SIG-M5 treated with dmso at 0.1 percent for 504 hours (cell line): ENCODE measurements at regions not wholly inside any gene's neighbourhood (a gene's known extent, or its start where the extent isn't known, plus 50 kb on each side); places are given as distances from the start of the nearest gene placed in this dataset.
"Not testable (repeated sequence)": the region's sequence is repeated elsewhere in the genome, so short reads cannot be mapped to it uniquely, and the experiment has no call there.

ENCODE experiments used
- DNase-seq: peaks from one replicate; lab custom pipeline; 2025; ENCODE audit not compliant: unreplicated experiment; lab: John Stamatoyannopoulos, UW

- DNase-seq = no peak
These were observed 148.5 kb downstream of the TXNL1 start for GRCh38 chr18:56489893-56490292.

- no peak for DNase-seq
These were observed 149.7 kb downstream of the TXNL1 start for GRCh38 chr18:56488739-56489138.

- DNase-seq = no peak
These were observed 150.6 kb downstream of the TXNL1 start for GRCh38 chr18:56487801-56488200.

DNA sequence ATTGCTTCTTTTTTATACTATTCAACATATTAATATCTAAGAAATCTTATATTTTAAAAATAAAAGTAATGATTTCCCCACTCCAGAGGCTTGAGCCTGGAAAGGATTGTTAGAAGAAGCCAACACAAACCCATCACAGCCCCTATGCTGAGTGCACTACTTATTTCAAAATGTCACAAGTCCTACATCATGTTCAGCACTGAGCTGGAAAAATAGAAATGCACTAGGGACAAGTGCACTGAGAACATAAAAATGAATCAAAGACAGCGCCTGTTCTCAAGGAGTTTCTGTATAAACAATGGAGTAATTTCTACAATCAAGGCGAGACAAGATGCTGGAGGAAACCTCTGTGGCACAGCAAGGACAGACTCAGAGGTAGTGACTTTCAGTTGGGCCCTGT lies 155.0 kb downstream of the TXNL1 start:
- no peak for DNase-seq

DNA sequence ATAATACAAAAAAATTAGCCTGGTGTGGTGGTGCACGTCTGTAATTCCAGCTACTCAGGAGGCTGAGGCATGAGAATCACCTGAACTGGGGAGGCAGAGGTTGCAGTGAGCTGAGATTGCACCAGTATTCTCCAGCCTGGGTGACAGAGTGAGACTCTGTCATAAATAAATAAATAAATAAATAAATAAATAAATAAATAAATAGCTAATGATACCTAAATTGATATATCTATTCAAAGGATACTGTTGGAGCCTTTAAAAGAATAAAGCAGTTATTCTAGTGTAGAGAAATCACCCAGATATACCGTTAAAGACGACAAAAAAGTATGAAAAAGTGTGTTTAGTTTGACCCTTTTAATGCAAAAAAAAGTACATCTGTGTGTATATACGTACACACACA lies 155.6 kb downstream of the TXNL1 start:
- DNase-seq = not testable (repeated sequence)

DNA sequence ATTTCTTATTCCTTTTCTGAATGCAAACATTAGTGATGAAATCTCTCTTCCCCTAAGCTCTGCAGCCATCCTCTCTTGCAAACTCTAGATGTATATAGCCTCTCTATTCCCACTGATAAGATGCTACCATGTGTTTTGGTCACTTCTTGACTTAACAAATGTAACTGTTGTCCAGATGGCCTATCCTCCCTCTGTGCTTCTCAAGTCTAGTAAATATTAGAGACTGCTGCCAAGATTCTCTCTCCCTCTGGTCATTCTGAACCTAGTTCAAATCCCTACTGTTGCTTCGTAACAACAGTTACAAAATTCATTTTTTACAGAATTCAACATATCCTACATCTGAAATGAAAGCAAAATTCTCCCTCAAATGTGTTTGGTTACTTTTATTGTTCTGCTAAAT lies 156.6 kb downstream of the TXNL1 start:
- DNase-seq = no peak

DNA sequence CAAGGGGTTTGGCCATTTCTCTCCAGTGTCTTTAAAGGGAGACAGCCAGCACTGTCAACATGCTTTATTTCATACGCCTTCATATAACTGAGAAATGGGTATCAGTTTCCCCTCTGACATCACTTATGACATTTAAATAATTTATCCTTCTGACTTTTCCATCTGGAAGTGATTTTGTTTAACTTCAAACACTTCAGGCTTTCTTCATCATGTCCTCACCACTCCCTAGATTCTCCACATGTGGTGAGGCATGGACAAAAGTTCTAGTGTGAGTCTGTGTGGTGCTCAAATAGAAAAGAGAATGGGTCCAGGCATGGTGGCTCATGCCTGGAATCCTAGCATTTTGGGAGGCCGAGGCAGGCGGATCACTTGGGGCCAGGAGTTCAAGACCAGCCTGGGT lies 158.6 kb downstream of the TXNL1 start:
- no peak for DNase-seq

DNA sequence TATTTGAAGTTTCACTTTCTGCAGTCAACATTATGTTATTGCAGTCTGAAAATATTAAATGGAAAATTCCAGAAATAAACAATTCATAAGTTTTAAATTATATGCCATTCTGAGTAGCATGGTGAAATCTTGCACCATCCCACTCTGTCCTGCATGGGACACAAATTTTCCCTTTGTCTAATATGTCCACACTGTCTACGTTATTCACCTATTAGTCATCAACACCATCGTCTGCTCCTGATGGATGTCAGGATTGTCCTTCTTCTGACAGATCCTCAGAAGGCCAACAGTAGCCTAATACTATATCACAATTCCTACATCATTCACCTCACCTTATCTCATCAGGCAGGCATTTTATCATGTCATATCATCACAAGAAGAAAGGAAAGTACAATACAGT lies 163.1 kb downstream of the TXNL1 start:
- DNase-seq = no peak

DNA sequence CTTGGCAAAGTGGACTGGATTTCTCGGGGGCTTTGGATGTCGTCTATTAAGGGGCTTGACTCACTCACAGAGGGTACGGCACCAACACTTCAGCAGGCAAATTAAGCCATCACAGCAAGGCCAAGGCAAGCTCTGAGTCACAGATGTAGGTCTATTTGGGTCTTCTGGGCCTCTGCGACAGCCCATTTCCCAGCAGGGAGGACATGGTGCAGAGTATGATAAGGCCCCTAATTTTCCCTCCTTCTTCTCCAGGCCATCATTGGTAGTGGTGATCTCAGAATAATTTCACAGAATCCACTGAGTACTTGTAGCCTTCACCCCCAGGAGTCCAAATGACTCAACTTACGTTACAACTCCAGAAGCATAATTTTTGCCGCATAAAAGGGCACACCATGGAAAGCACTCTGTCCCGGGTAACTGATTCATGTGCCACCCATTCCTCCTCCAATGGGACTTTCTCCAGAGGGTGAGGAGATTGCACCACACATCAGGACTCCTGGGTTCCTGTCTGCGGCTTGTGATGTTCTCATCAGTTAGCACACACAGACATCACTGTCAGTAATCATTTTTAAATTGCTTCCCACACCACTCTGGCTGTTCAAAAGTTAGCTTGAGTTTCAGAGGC lies 164.9 kb downstream of the TXNL1 start:
- no peak for DNase-seq

DNA sequence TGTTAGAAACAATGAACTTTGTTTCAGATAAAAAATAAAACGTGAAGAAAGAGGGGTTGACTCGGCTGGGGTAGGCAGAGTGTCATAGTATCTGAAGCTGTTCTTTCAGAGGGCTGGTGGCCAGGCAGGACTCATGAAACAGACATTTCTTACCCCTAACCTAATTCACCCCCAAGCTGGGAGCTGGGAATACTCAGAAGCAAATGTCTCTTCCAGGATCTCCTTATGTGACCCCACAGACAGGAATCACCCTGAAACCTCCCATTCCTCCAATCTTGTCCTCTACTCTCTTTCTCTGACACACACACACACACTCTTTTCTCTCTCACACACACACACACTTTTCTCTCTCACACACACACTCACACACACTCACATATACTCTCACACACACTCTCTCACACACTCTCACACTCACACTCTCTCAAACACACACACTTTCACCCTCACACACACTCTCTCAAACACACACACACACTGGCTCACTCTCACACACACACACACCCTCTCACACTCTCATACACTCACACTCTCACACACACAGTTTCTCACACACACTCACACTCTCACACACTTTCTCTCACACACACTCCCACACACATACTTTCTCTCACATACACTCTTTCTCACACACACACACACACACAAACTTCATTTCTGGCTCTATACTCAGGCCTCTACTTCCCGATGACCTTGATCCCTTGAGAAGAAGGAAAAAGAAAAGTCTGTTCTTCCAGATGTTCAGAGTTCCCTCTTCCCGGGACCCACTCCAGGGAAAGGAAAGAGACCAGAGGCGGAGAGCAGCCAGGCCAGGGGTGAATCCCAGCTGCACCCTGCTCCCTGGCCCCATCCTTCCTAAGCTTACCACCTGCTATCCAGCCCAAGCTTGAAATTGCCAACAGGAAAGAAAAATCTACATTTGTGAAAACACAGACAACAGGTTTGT lies 167.7 kb downstream of the TXNL1 start:
- no peak for DNase-seq

GRCh38 chr18:56469582-56469981 lies 168.8 kb downstream of the TXNL1 start:
- DNase-seq = no peak

- peak; percentile 84 for DNase-seq
These were observed 170.0 kb downstream of the TXNL1 start for GRCh38 chr18:56468396-56468795.

- no peak for DNase-seq
These were observed 176.1 kb downstream of the TXNL1 start for GRCh38 chr18:56462276-56462675.

DNA sequence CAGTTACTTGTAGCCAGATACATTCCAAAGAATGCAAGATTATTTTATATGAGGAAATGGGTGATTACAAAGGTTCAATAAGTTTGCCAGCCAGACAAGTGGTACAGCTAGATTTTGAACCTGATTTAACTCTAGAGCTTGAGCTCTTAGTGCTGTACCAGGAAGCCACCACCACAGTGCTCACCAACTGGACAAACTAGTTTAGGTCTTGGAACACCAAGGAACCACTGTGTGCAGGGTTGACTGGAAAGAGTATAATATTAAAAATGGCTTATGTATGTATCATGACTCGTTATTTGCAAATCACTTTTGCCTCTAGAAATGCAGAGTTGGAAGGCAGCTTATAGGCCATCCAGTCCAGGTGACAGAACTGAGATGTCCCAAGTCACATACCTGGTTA lies 177.2 kb downstream of the TXNL1 start:
- DNase-seq = no peak

- DNase-seq = peak; percentile 38
These were observed 177.8 kb downstream of the TXNL1 start for GRCh38 chr18:56460581-56460980.

DNA sequence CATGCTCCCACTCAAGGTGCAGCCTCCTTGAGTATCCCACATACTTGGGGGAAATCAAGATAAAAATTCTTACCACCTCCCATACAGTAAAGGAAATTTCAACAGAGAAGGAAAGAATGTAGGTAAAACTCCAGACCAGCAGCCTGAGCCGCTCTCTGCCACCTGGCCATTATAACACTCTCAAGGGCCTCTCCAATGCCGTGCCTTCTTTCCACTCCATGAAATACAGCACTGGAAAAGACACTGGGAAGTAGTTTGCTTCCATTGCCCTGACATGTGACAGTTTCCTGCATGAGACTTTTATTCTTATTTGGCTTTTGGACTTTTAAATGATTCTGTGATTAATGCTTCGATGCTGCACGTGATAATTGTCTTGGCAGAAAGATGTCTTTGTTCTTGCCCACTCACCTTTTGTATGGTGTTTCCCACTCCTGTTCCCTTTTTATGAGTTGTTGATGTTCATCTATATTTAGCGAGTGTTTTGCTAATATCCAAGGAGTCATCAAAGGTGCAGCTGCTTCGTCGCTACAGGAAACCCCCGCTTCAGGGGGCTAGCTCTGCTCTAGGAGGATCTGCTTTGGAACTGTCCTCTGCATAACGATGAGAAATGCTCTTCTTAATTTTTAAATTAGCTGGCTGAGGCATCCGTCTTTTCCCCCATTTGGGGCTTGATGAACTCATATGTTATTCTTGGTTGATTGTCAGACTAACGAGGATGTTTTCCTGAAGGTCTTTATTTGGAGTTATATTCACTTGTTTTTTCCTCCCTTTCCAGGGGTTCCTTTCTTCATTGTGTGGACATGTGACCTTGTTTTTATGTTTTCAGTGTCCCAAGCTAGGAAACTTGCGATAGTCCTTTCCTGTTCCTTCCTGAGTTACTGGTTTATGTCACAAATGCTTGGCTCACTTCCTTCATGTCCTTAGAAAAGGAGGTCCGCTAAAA lies 179.4 kb downstream of the TXNL1 start:
- DNase-seq = no peak

DNA sequence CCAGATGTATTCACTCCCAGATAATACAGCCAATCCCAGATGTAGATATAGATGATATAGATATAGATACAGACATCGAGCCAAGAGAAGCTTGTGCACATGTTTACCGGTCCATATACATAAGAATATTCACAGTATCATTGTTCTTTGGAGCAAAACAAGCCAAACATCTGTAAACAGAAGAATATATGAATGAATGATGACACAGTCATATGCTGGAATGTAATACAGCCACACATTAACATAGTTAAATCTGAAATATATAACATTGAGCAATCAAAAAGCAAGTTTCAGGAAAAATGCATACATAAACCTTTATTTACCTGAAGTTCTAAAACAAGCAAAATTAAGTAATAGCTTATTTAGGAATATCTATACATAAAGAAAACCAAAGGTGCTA lies 182.5 kb downstream of the TXNL1 start:
- no peak for DNase-seq

DNA sequence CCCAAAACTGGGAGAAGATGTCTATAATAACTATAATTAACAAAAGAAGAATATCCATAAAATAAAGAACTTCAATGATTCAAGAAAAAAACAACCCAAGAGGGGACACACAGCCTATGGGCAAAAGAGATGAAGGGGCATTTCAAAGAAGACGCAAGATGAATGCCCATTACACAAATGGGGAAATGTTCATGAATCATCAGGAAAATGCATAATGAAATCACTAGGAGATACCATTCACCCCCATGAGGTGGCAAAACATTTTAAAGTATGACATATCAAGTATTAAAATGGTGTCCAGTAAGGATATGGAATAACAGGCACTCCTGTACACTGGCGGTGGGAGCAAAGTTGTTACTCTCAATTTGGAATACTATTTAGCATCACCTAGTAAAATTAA lies 183.3 kb downstream of the TXNL1 start:
- DNase-seq = no peak

DNA sequence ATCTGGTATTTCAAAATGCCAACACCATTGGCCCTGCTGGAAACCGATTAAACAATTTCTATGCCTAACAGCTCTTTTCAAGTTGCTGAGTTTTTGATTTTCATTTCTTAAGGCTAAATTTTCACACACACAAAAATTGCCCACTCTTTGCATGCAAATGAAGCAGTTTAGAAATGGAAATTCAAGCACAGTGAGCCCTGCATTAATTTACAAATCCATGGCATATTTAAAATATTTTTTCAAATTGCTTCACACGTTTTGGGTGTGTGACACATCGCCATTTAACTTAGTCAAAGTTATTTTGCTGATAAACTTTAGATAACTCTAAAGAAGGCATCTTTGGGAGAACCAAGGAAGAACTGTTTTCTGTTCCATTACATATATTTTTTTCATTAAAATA lies 184.8 kb downstream of the TXNL1 start:
- DNase-seq = no peak

DNA sequence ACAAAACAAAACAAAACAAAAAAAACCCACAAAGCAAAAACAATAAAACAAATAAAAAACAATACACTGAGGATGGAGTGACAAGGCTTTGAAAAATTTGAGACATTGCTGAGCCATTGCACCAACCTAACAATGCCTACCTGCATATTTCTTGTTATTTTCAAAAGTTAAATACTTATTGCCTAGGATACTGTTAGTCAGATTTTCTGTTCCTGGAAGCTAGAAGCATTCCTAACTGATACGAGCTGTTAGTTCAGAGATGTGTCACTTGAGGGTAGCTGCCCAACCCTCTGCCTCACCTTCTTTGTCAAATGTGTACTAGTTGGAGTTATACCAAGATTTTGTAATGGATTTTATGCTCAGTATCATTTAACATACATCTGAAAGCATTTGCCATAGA lies 187.2 kb downstream of the TXNL1 start:
- DNase-seq = no peak

DNA sequence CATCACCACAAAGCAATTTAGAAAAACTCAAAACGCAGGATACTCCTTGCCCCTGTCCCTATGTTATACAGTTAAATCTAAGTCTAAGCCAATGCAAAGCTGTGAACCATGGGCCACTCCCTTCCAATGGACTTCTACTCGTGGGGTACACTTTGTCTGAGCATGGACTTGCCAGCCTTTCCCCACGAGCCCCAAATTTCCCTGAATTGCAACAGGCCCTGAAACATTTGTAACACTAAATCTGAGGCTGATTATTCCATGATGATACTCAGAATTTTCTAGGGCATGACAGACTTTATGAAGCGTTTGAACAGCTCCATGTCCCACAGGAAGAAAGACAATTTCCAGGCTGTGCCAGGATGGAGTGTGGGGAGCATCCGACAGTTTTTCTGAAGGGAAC lies 189.6 kb downstream of the TXNL1 start:
- no peak for DNase-seq
